ENCODE measurements at regions not wholly inside any gene's neighbourhood (a gene's known extent, or its start where the extent isn't known, plus 50 kb on each side); places are given as distances from the start of the nearest gene placed in this dataset.
A peak's percentile ranks its signal among the peaks of the same experiment; 100 is the strongest.

DNA sequence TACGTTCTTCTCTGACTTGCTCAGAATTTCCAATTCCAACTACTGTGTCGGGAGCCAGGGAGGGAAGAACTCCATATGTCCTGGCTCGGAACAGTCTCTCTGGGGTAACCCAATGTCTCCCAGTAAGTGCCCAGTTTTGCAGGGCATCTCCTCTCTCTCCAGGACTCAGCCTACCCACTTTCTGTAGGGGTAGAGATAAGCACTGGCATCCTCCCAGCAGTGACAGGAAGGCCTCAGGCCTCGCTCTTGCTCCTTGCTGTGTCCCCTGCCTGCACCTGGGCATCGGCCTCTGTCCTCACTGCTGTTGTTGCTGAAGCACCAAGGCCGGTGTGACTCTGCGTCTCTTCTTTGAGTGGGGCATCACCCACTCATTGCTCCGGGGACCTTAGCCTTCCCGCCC, 388.9 kb upstream of the JARID2 start:
- no peak for TF ChIP-seq EZH2 (IDR thresholded peaks at IDR 0.05; ENCODE audit: insufficient read depth, poor library complexity, severe bottlenecking)
- no peak for TF ChIP-seq EZH2phosphoT487 (IDR thresholded peaks at IDR 0.05; ENCODE audit: insufficient read depth, low read depth)
- Histone ChIP-seq H3K9ac (no peak overlapping the region), H3K79me2 (ENCODE audit: insufficient read depth) (no peaks in the 10 kb centered on the region), H3K4me2 (ENCODE audit: unreplicated experiment) (no peak overlapping the region), H3F3A (ENCODE audit: insufficient read depth) (no peaks in the 10 kb centered on the region), H3K36me3 (ENCODE audit: low read depth) (no peaks in the 10 kb centered on the region), H3K9me2 (ENCODE audit: insufficient read depth) (no peaks in the 10 kb centered on the region), H3K4me3 (no peak overlapping the region), H3K4me1 (ENCODE audit: insufficient read depth) (0 out of 2 replicates have a peak, but pooled peaks cover 7% of the 10 kb centered on the region), H3K9me3 (ENCODE audit: low read depth) (no peaks in the 10 kb centered on the region), H3K27me3 (replicated peaks; ENCODE audit: insufficient read depth) (no peaks in the 10 kb centered on the region), H3K27ac (no peak overlapping the region), H4K20me1 (ENCODE audit: insufficient read depth) (no peaks in the 10 kb centered on the region), H2AFZ (no peak overlapping the region)
- in situ Hi-C loops (cut with MboI): no loop called here
- WGBS, 2 experiments (ENCODE audit: low coverage in 1 of 2, low lambda C conversion rate in 2 of 2, missing lambda C conversion rate in 2 of 2): 92 to 96% methylated on average over 9 of the region's 9 CpGs
- no peak for DNase-seq

DNA sequence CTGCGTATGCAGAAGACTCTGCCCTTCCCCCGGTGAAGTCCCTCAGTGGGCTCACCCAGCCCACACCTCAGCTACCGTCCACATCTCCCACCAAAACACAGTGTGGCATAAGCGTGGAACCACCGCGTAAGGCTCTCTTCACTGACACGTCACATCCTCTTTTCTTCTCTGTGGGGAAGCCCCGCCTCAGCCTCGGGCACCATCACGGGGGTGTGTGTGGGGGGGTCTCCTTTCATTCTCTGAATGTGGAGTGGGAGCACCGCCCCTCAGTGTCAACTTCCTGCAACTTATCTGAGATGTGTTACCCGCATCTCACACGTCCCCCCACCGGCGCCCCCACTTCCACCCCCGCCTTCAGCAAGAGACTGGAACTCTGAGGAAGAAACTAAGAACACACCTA, 388.4 kb upstream of the JARID2 start:
- no peaks in the 10 kb centered on the region for H3K27me3 ChIP-seq (replicated peaks; ENCODE audit: insufficient read depth)
- H3F3A ChIP-seq (ENCODE audit: insufficient read depth): no peaks in the 10 kb centered on the region
- 0 out of 2 replicates have a peak, but pooled peaks cover 7% of the 10 kb centered on the region for H3K4me1 ChIP-seq (ENCODE audit: insufficient read depth)
- no peaks in the 10 kb centered on the region for H3K9me3 ChIP-seq (ENCODE audit: low read depth)
- H2AFZ ChIP-seq: no peak overlapping the region
- no peaks in the 10 kb centered on the region for H4K20me1 ChIP-seq (ENCODE audit: insufficient read depth)
- 79 to 80% methylated on average over 13 to 16 of the region's 16 CpGs for WGBS, 2 experiments (ENCODE audit: low coverage in 1 of 2, low lambda C conversion rate in 2 of 2, missing lambda C conversion rate in 2 of 2)
- no peak overlapping the region for H3K4me2 ChIP-seq (ENCODE audit: unreplicated experiment)
- TF ChIP-seq EZH2 (IDR thresholded peaks at IDR 0.05; ENCODE audit: insufficient read depth, poor library complexity, severe bottlenecking): no peak
- no peak for TF ChIP-seq EZH2phosphoT487 (IDR thresholded peaks at IDR 0.05; ENCODE audit: insufficient read depth, low read depth)
- no peaks in the 10 kb centered on the region for H3K79me2 ChIP-seq (ENCODE audit: insufficient read depth)
- H3K9ac ChIP-seq: no peak overlapping the region
- DNase-seq: no peak
- no peaks in the 10 kb centered on the region for H3K36me3 ChIP-seq (ENCODE audit: low read depth)
- no peak overlapping the region for H3K27ac ChIP-seq
- in situ Hi-C loops (cut with MboI): no loop called here
- no peaks in the 10 kb centered on the region for H3K9me2 ChIP-seq (ENCODE audit: insufficient read depth)
- no peak overlapping the region for H3K4me3 ChIP-seq

DNA sequence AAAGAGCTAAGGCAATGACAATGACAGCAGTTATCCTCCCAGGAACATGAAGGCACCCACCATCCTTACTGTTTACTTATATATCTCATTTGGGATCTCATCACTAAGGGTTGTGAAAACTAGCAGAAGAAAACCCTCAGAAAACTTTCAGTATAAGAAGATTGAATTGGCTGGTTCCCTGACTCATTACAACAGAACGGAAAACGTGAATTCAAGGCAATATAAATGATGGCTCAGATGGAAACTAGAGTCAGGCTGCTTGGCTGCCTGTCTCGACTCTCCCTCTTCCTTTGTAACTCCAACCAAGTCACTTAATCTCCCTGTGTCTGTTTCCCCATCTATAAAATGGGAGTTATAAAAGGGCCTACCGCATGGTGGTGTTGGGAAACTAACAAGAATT, 387.1 kb upstream of the JARID2 start:
- in situ Hi-C loops (cut with MboI): no loop called here
- no peaks in the 10 kb centered on the region for H3F3A ChIP-seq (ENCODE audit: insufficient read depth)
- H3K4me1 ChIP-seq (ENCODE audit: insufficient read depth): 0 out of 2 replicates have a peak, but pooled peaks cover 7% of the 10 kb centered on the region
- H3K4me3 ChIP-seq: no peak overlapping the region
- H3K27me3 ChIP-seq (replicated peaks; ENCODE audit: insufficient read depth): no peaks in the 10 kb centered on the region
- H3K27ac ChIP-seq: no peak overlapping the region
- no peaks in the 10 kb centered on the region for H3K9me2 ChIP-seq (ENCODE audit: insufficient read depth)
- H3K4me2 ChIP-seq (ENCODE audit: unreplicated experiment): no peak overlapping the region
- no peaks in the 10 kb centered on the region for H3K79me2 ChIP-seq (ENCODE audit: insufficient read depth)
- no peak for TF ChIP-seq EZH2 (IDR thresholded peaks at IDR 0.05; ENCODE audit: insufficient read depth, poor library complexity, severe bottlenecking)
- no peak for TF ChIP-seq EZH2phosphoT487 (IDR thresholded peaks at IDR 0.05; ENCODE audit: insufficient read depth, low read depth)
- no peak overlapping the region for H3K9ac ChIP-seq
- no peak overlapping the region for H2AFZ ChIP-seq
- no peaks in the 10 kb centered on the region for H3K9me3 ChIP-seq (ENCODE audit: low read depth)
- peak; percentile 41 for DNase-seq
- H4K20me1 ChIP-seq (ENCODE audit: insufficient read depth): no peaks in the 10 kb centered on the region
- WGBS, 2 experiments (ENCODE audit: low coverage in 1 of 2, low lambda C conversion rate in 2 of 2, missing lambda C conversion rate in 2 of 2): 41 to 51% methylated on average over 4 of the region's 4 CpGs
- no peaks in the 10 kb centered on the region for H3K36me3 ChIP-seq (ENCODE audit: low read depth)

DNA sequence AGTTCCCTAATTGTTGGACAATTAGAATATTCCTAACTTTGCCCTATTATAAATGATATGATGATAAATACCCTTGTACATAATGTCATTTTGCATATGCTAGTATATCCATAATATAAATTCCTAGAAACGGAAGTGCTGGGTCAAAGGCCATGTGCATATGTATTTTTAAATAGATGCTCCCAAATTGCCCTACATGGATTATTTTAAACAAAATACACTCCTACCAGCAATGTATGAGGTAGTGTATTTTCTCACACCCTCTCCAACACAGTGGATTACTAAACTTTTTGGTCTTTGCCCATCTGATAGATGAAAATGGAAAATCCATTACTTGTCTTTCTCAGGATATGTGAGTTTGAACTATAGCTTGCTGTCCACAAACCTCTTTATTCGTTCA, 385.1 kb upstream of the JARID2 start:
- Histone ChIP-seq H3K9me2 (ENCODE audit: insufficient read depth) (no peaks in the 10 kb centered on the region), H3K27ac (no peak overlapping the region), H3K27me3 (replicated peaks; ENCODE audit: insufficient read depth) (no peaks in the 10 kb centered on the region), H3K9ac (no peak overlapping the region), H3K9me3 (ENCODE audit: low read depth) (no peaks in the 10 kb centered on the region), H4K20me1 (ENCODE audit: insufficient read depth) (no peaks in the 10 kb centered on the region), H3K4me3 (no peak overlapping the region), H3K79me2 (ENCODE audit: insufficient read depth) (no peaks in the 10 kb centered on the region), H3K4me1 (ENCODE audit: insufficient read depth) (no peaks in the 10 kb centered on the region), H3K36me3 (ENCODE audit: low read depth) (no peaks in the 10 kb centered on the region), H2AFZ (no peak overlapping the region), H3F3A (ENCODE audit: insufficient read depth) (no peaks in the 10 kb centered on the region), H3K4me2 (ENCODE audit: unreplicated experiment) (no peak overlapping the region)
- no peak for DNase-seq
- in situ Hi-C loops (cut with MboI): no loop called here
- WGBS, 2 experiments (ENCODE audit: low coverage in 1 of 2, low lambda C conversion rate in 2 of 2, missing lambda C conversion rate in 2 of 2): 88 to 89% methylated on average over 2 of the region's 2 CpGs
- TF ChIP-seq EZH2phosphoT487 (IDR thresholded peaks at IDR 0.05; ENCODE audit: insufficient read depth, low read depth) (no peak), EZH2 (IDR thresholded peaks at IDR 0.05; ENCODE audit: insufficient read depth, poor library complexity, severe bottlenecking) (no peak)

DNA sequence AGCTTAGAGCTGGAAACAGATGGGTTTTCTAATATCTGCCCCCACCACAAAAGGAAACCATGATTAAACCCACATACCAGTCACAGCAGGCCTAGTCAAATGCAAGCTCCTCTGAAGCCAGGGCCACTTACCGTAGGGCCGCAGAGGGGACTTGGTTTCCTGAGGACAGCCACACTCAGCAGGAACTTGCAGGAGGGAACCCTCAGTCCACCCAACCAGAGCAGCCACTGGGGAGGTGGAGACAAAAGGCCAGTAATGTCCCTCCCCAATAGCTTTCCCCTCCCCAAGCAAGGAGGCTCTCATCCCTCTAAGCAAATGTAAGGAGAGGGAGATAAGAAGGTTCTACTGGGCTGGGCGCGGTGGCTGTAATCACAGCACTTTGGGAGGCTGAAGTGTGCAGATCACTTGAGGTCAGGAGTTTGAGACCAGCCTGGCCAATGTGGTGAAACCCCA, 384.4 kb upstream of the JARID2 start:
- Histone ChIP-seq H3F3A (ENCODE audit: insufficient read depth) (no peaks in the 10 kb centered on the region), H3K4me3 (no peak overlapping the region), H3K27me3 (replicated peaks; ENCODE audit: insufficient read depth) (no peaks in the 10 kb centered on the region), H3K9me2 (ENCODE audit: insufficient read depth) (no peaks in the 10 kb centered on the region), H3K4me1 (ENCODE audit: insufficient read depth) (no peaks in the 10 kb centered on the region), H2AFZ (no peak overlapping the region), H3K27ac (no peak overlapping the region), H3K9me3 (ENCODE audit: low read depth) (no peaks in the 10 kb centered on the region), H3K9ac (no peak overlapping the region), H4K20me1 (ENCODE audit: insufficient read depth) (no peaks in the 10 kb centered on the region), H3K79me2 (ENCODE audit: insufficient read depth) (no peaks in the 10 kb centered on the region), H3K36me3 (ENCODE audit: low read depth) (no peaks in the 10 kb centered on the region), H3K4me2 (ENCODE audit: unreplicated experiment) (no peak overlapping the region)
- in situ Hi-C loops (cut with MboI): no loop called here
- no peak for TF ChIP-seq EZH2 (IDR thresholded peaks at IDR 0.05; ENCODE audit: insufficient read depth, poor library complexity, severe bottlenecking)
- TF ChIP-seq EZH2phosphoT487 (IDR thresholded peaks at IDR 0.05; ENCODE audit: insufficient read depth, low read depth): no peak
- DNase-seq: no peak
- WGBS, 2 experiments (ENCODE audit: low coverage in 1 of 2, low lambda C conversion rate in 2 of 2, missing lambda C conversion rate in 2 of 2): 98 to 99% methylated on average over 4 of the region's 4 CpGs

Data from GM23248 (cell line).